Effector memory CD8-positive, alpha-beta T cell (primary cell): ENCODE measurements at regions not wholly inside any gene's neighbourhood (a gene's known extent, or its start where the extent isn't known, plus 50 kb on each side); places are given as distances from the start of the nearest gene placed in this dataset.

ENCODE experiments used
- ATAC-seq: fragments of 150-1000 bp; cut with Tn5 transposase; replicated peaks from 2 replicates; pipeline ENCODE4 v1.10.0; 2021; ENCODE audit warnings: mild to moderate bottlenecking, moderate library complexity
- DNase-seq, 3 experiments: peaks; one replicate each; pipeline ENCODE4 v3.0.0; 2021
- H3K27ac Mint-ChIP-seq, 2 donors: one replicate each; pipeline ENCODE4 v1.8.0; 2022; ENCODE audit warnings: mild to moderate bottlenecking in 2 of 2, mixed read lengths in 2 of 2, moderate library complexity in 2 of 2
- H3K27me3 Mint-ChIP-seq, 2 donors: one replicate each; pipeline ENCODE4 v1.8.0; 2022; ENCODE audit warnings: mixed read lengths in 2 of 2
- H3K36me3 Mint-ChIP-seq: one replicate; pipeline ENCODE4 v1.8.0; 2022; ENCODE audit warnings: mild to moderate bottlenecking, moderate library complexity, mixed read lengths; ENCODE audit not compliant: insufficient read depth
- H3K4me1 Mint-ChIP-seq, 2 donors: one replicate each; pipeline ENCODE4 v1.8.0; 2022; ENCODE audit warnings: low read depth in 2 of 2, mixed read lengths in 2 of 2
- H3K4me3 Mint-ChIP-seq, 2 donors: one replicate each; pipeline ENCODE4 v1.8.0; 2022; ENCODE audit warnings: mild to moderate bottlenecking in 2 of 2, mixed read lengths in 2 of 2, moderate library complexity in 2 of 2
- H3K9me3 Mint-ChIP-seq, 2 donors: one replicate each; pipeline ENCODE4 v1.8.0; 2022; ENCODE audit warnings: mixed read lengths in 2 of 2

- ATAC-seq: no peak
- H3K9me3 Mint-ChIP-seq: no peaks in the 10 kb centered on the region
- H3K27ac Mint-ChIP-seq: no peak overlapping the region
- no peak overlapping the region for H3K4me3 Mint-ChIP-seq
- no peak for DNase-seq
- H3K36me3 Mint-ChIP-seq: no peaks in the 10 kb centered on the region
- H3K4me1 Mint-ChIP-seq: peaks cover 13 to 15% of the 10 kb centered on the region in 2 donors
- H3K27me3 Mint-ChIP-seq: peaks cover 0 to 5% of the 10 kb centered on the region in 2 donors
Observed at GRCh38 chr17:77770331-77771105, 188.0 kb upstream of the TNRC6C start.

DNA sequence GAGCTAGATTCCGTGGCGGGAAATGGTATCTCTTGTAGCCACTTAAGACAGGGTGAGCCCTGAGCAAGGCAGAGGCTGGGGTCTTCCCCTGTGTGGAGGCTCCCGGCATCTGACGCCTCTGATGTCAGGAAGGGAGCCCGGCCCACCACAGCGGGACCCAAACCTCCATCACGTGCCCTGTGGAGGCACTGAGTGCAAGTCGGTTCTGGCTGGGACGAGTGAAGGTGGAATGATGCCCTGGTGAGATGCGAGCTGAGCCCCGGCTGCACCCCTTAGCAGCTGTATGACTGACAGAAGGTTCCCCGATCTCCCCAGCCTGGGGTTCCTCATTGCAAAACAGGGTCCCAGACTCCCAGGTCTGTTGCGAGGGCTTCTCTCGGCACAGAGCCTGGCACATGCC, 187.4 kb upstream of the TNRC6C start:
- ATAC-seq (no peak), DNase-seq (no peak)
- Mint-ChIP-seq H3K9me3 (no peaks in the 10 kb centered on the region), H3K36me3 (no peaks in the 10 kb centered on the region), H3K4me1 (peaks cover 13 to 15% of the 10 kb centered on the region in 2 donors), H3K27ac (no peak overlapping the region), H3K4me3 (no peak overlapping the region), H3K27me3 (peaks cover 0 to 5% of the 10 kb centered on the region in 2 donors)

- ATAC-seq: no peak
- no peak overlapping the region for H3K4me3 Mint-ChIP-seq
- H3K36me3 Mint-ChIP-seq: no peaks in the 10 kb centered on the region
- H3K27ac Mint-ChIP-seq: no peak overlapping the region
- no peaks in the 10 kb centered on the region for H3K9me3 Mint-ChIP-seq
- no peak for DNase-seq
- H3K4me1 Mint-ChIP-seq: peaks cover 13 to 15% of the 10 kb centered on the region in 2 donors
- H3K27me3 Mint-ChIP-seq: peaks cover 0 to 5% of the 10 kb centered on the region in 2 donors
Observed at GRCh38 chr17:77771587-77771986, 186.9 kb upstream of the TNRC6C start.

DNA sequence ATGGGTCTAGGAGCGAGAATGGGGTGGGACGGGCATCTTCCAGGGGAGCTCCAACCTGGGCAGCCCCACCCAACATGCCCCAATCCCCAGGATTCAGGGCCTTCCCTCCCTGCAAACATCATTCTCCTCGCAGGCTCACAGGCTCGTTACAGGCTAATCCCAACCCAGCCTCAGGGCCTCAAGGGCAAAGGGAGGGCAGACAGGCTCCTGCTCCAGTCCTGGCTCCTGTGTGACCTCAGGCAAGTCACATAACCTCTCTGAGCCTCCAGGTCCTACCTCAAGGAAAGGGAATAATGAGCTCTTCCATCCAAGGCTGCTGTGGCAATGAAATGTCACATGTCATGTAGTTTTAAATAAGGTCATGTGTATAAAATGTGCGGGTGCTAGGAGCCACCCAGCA, 186.5 kb upstream of the TNRC6C start:
- peak overlapping the region; percentile 50 to 89 for H3K27ac Mint-ChIP-seq
- peak overlapping the region in 1 of 2 donors; percentile 53 for H3K4me3 Mint-ChIP-seq
- H3K36me3 Mint-ChIP-seq: no peaks in the 10 kb centered on the region
- H3K4me1 Mint-ChIP-seq: peaks cover 13 to 15% of the 10 kb centered on the region in 2 donors
- H3K27me3 Mint-ChIP-seq: peaks cover 0 to 5% of the 10 kb centered on the region in 2 donors
- no peak for ATAC-seq
- no peak for DNase-seq
- H3K9me3 Mint-ChIP-seq: no peaks in the 10 kb centered on the region

DNA sequence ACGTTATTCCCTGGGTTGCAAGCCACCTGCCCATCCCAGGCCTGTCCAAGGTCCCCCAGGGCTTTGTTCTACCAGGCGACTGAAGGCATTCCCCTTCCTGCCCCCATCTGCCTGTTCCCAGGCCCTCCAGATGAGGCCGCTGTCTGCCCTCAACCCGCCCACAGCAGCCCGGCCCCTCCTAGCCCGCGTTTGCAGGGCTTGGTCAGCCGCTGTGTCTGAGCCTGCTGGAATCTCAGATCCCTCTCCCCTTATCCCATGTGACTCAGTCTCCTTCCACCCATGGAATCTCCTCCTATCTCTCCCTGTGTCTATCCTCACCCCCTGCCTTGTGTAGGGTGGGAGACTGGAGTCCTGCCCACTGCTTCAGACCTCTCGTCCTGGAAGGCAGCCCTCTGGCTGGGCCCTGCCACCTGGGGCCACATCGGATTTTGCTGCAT, 186.0 kb upstream of the TNRC6C start:
- Mint-ChIP-seq H3K4me3 (peak overlapping the region; percentile 53 to 62), H3K4me1 (peaks cover 13 to 15% of the 10 kb centered on the region in 2 donors), H3K9me3 (no peaks in the 10 kb centered on the region), H3K27ac (peak overlapping the region; percentile 50 to 89), H3K27me3 (peaks cover 0 to 5% of the 10 kb centered on the region in 2 donors), H3K36me3 (no peaks in the 10 kb centered on the region)
- ATAC-seq (peak; percentile 97), DNase-seq (peak; percentile 62 to 70 (median 67))

- Mint-ChIP-seq H3K4me3 (peak overlapping the region; percentile 56 to 62), H3K36me3 (no peaks in the 10 kb centered on the region), H3K27ac (peak overlapping the region; percentile 50 to 89), H3K4me1 (peaks cover 14 to 15% of the 10 kb centered on the region in 2 donors), H3K9me3 (no peaks in the 10 kb centered on the region), H3K27me3 (peaks cover 0 to 3% of the 10 kb centered on the region in 2 donors)
- no peak for DNase-seq
- peak; percentile 42 for ATAC-seq
Observed at GRCh38 chr17:77772899-77773358, 185.6 kb upstream of the TNRC6C start.

- ATAC-seq (no peak), DNase-seq (no peak)
- H3K27ac Mint-ChIP-seq: no peak overlapping the region
- peaks cover 18 to 21% of the 10 kb centered on the region in 2 donors for H3K4me1 Mint-ChIP-seq
- H3K36me3 Mint-ChIP-seq: no peaks in the 10 kb centered on the region
- H3K27me3 Mint-ChIP-seq: no peaks in the 10 kb centered on the region
- no peak overlapping the region for H3K4me3 Mint-ChIP-seq
- no peaks in the 10 kb centered on the region for H3K9me3 Mint-ChIP-seq
Observed at GRCh38 chr17:77774182-77774581, 184.3 kb upstream of the TNRC6C start.

GRCh38 chr17:77778636-77779489, 179.6 kb upstream of the TNRC6C start:
- Mint-ChIP-seq H3K4me3 (no peak overlapping the region), H3K36me3 (peaks cover 11% of the 10 kb centered on the region), H3K9me3 (no peaks in the 10 kb centered on the region), H3K27me3 (no peaks in the 10 kb centered on the region), H3K27ac (peak overlapping the region; percentile 72 to 82), H3K4me1 (peaks cover 16% of the 10 kb centered on the region in 2 donors)
- ATAC-seq (no peak), DNase-seq (no peak)

DNA sequence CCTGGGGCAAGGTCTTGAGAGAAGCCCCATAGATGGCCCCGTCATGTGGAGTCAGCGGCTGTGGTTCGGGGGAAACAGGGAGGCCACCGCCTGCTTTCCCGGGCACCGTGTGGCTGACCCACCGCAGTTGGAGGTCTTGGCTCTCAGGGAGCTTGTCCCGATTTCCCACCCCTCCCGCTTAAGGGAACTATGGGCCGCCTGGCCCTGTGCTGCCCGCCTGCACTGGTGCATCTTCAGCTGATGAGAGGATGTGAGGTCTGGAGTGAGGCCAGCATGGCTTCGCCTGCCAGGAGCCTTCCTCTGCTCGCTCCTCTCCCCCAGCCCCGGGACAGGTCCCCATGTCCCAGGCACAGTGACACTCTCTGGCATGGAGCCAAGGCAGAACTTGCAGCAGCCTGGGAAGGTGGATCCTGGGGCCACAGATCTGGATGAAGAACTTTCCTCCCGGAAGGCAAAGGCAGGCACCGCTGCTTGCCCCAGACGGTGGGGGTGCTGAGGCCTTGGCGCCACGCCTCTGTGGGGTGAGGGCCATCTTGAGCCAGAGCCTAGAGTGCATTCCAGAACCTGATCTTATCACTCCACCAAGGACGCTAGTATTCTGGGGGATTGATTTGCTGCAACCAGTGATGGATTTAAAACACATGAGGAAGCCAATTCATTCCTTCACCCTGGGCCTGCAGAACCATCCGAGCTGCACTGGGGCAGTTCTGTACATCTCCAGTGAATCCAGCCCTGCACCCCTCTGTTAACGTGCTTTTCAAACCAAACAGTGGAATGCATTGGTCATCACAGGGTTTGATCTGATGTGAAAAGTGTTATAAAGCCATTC, 178.6 kb upstream of the TNRC6C start:
- Mint-ChIP-seq H3K36me3 (peaks cover 15% of the 10 kb centered on the region), H3K27ac (peak overlapping the region; percentile 72 to 81), H3K4me1 (peaks cover 21 to 25% of the 10 kb centered on the region in 2 donors)

GRCh38 chr17:77781536-77781935, 177.0 kb upstream of the TNRC6C start:
- peaks cover 25 to 37% of the 10 kb centered on the region in 2 donors for H3K4me1 Mint-ChIP-seq
- DNase-seq: no peak
- no peak overlapping the region for H3K4me3 Mint-ChIP-seq
- ATAC-seq: no peak
- peaks cover 15% of the 10 kb centered on the region for H3K36me3 Mint-ChIP-seq
- peak overlapping the region in 1 of 2 donors; percentile 96 for H3K27ac Mint-ChIP-seq
- H3K9me3 Mint-ChIP-seq: no peaks in the 10 kb centered on the region
- no peaks in the 10 kb centered on the region for H3K27me3 Mint-ChIP-seq

More for the DNA sequence above, 178.6 kb upstream of the TNRC6C start:
- Mint-ChIP-seq H3K27me3 (no peaks in the 10 kb centered on the region), H3K4me3 (no peak overlapping the region), H3K9me3 (no peaks in the 10 kb centered on the region)
- ATAC-seq: no peak
- no peak for DNase-seq

- peaks cover 25 to 37% of the 10 kb centered on the region in 2 donors for H3K4me1 Mint-ChIP-seq
- DNase-seq (no peak), ATAC-seq (no peak)
- no peak overlapping the region for H3K4me3 Mint-ChIP-seq
- no peaks in the 10 kb centered on the region for H3K9me3 Mint-ChIP-seq
- H3K27ac Mint-ChIP-seq: peak overlapping the region; percentile 70 to 96
- no peaks in the 10 kb centered on the region for H3K27me3 Mint-ChIP-seq
- peaks cover 15% of the 10 kb centered on the region for H3K36me3 Mint-ChIP-seq
Observed at GRCh38 chr17:77782201-77782600, 176.3 kb upstream of the TNRC6C start.

- Mint-ChIP-seq H3K36me3 (peaks cover 15% of the 10 kb centered on the region), H3K4me1 (peaks cover 27 to 37% of the 10 kb centered on the region in 2 donors), H3K27me3 (no peaks in the 10 kb centered on the region), H3K9me3 (no peaks in the 10 kb centered on the region), H3K27ac (peak overlapping the region; percentile 70 to 96), H3K4me3 (no peak overlapping the region)
- no peak for ATAC-seq
- DNase-seq: no peak
Observed at GRCh38 chr17:77782611-77783010, 175.9 kb upstream of the TNRC6C start.
